ENCODE measurements at regions not wholly inside any gene's neighbourhood (a gene's known extent, or its start where the extent isn't known, plus 50 kb on each side); places are given as distances from the start of the nearest gene placed in this dataset.

- Histone ChIP-seq H3K9ac (ENCODE audit: low read length) (no peak overlapping the region), H3K27ac (ENCODE audit: low read length) (no peak overlapping the region), H3K27me3 (ENCODE audit: control insufficient read depth, insufficient read depth, low read length) (no peaks in the 10 kb centered on the region), H3K4me3 (ENCODE audit: low read length) (no peak overlapping the region), H3K9me3 (ENCODE audit: control insufficient read depth, low read depth, low read length) (no peaks in the 10 kb centered on the region), H3K4me1 (ENCODE audit: control insufficient read depth, low read depth, low read length) (no peaks in the 10 kb centered on the region), H3K36me3 (ENCODE audit: control insufficient read depth, low read depth, low read length) (no peaks in the 10 kb centered on the region)
Measured at GRCh38 chr9:113818391-113818790, 57.7 kb upstream of the ZNF618 start.

- no peak overlapping the region for H3K4me3 ChIP-seq (ENCODE audit: low read length)
- H3K4me1 ChIP-seq (ENCODE audit: control insufficient read depth, low read depth, low read length): no peaks in the 10 kb centered on the region
- H3K36me3 ChIP-seq (ENCODE audit: control insufficient read depth, low read depth, low read length): no peaks in the 10 kb centered on the region
- H3K27ac ChIP-seq (ENCODE audit: low read length): no peak overlapping the region
- H3K9ac ChIP-seq (ENCODE audit: low read length): no peak overlapping the region
- H3K9me3 ChIP-seq (ENCODE audit: control insufficient read depth, low read depth, low read length): no peaks in the 10 kb centered on the region
- no peaks in the 10 kb centered on the region for H3K27me3 ChIP-seq (ENCODE audit: control insufficient read depth, insufficient read depth, low read length)
Measured at GRCh38 chr9:113822315-113822714, 53.8 kb upstream of the ZNF618 start.

- Histone ChIP-seq H3K9me3 (ENCODE audit: control insufficient read depth, low read depth, low read length) (no peaks in the 10 kb centered on the region), H3K36me3 (ENCODE audit: control insufficient read depth, low read depth, low read length) (no peaks in the 10 kb centered on the region), H3K27ac (ENCODE audit: low read length) (no peak overlapping the region), H3K27me3 (ENCODE audit: control insufficient read depth, insufficient read depth, low read length) (no peaks in the 10 kb centered on the region), H3K9ac (ENCODE audit: low read length) (no peak overlapping the region), H3K4me1 (ENCODE audit: control insufficient read depth, low read depth, low read length) (no peaks in the 10 kb centered on the region), H3K4me3 (ENCODE audit: low read length) (no peak overlapping the region)
Measured at GRCh38 chr9:113823421-113823820, 52.7 kb upstream of the ZNF618 start.
